BLaER1 treated with 17β-estradiol and CSF1 and Interleukin-3, amounts not matched to agents 10 nM and 100 nM (cell line): ENCODE measurements at regions not wholly inside any gene's neighbourhood (a gene's known extent, or its start where the extent isn't known, plus 50 kb on each side); places are given as distances from the start of the nearest gene placed in this dataset.

Experiments
- H3K27ac ChIP-seq, 11 experiments: shearing (Covaris generic); formaldehyde crosslinking; 2 replicates each; pipeline ENCODE4 v1.8.1; 2022
- H3K27me3 ChIP-seq, 11 experiments: shearing (Covaris generic); formaldehyde crosslinking; 2 replicates each; pipeline ENCODE4 v1.8.1; 2022
- H3K36me3 ChIP-seq, 11 experiments: shearing (Covaris generic); formaldehyde crosslinking; 2 replicates each; pipeline ENCODE4 v1.8.1; 2022
- H3K4me1 ChIP-seq, 10 experiments: shearing (Covaris generic); formaldehyde crosslinking; 2 replicates each; pipeline ENCODE4 v1.8.1; 2022
- H3K4me2 ChIP-seq, 11 experiments: shearing (Covaris generic); formaldehyde crosslinking; 2 replicates each; pipeline ENCODE4 v1.8.1; 2022
- H3K4me3 ChIP-seq, 10 experiments: shearing (Covaris generic); formaldehyde crosslinking; 2 replicates each; pipeline ENCODE4 v1.8.1; 2022
- H3K9ac ChIP-seq, 11 experiments: shearing (Covaris generic); formaldehyde crosslinking; 2 replicates each; pipeline ENCODE4 v1.8.1; 2022
- H3K9me3 ChIP-seq, 11 experiments: shearing (Covaris generic); formaldehyde crosslinking; replicated peaks in 1 of 11; 2 replicates each; pipeline ENCODE4 v1.8.1; 2022
- H4K20me1 ChIP-seq, 11 experiments: shearing (Covaris generic); formaldehyde crosslinking; 2 replicates each; pipeline ENCODE4 v1.8.1; 2022
- Cebpa-rat ChIP-seq, 11 experiments: shearing (Covaris generic); IDR thresholded peaks; 2 replicates each; pipeline ENCODE4 v1.8.1; 2022

GRCh38 chr7:106791526-106791925 lies 73.6 kb upstream of the PIK3CG start:
- Histone ChIP-seq H4K20me1 (no peaks in the 10 kb centered on the region), H3K9ac (no peak overlapping the region), H3K27me3 (no peaks in the 10 kb centered on the region), H3K36me3 (no peaks in the 10 kb centered on the region), H3K4me2 (no peak overlapping the region), H3K9me3 (peaks cover 0 to 8% (median 1%) of the 10 kb centered on the region in 11 experiments; a peak in 10 of 22 replicates), H3K27ac (no peak overlapping the region), H3K4me1 (peaks cover 0 to 14% (median 11%) of the 10 kb centered on the region in 10 experiments; a peak in 12 of 20 replicates), H3K4me3 (no peak overlapping the region)
- TF ChIP-seq Cebpa-rat (IDR thresholded peaks at IDR 0.05): no peak

GRCh38 chr7:106792233-106792926 lies 72.7 kb upstream of the PIK3CG start:
- H3K27me3 ChIP-seq: no peaks in the 10 kb centered on the region
- H3K9ac ChIP-seq: no peak overlapping the region
- peaks cover 0 to 14% (median 11%) of the 10 kb centered on the region in 10 experiments; a peak in 12 of 20 replicates for H3K4me1 ChIP-seq
- TF ChIP-seq Cebpa-rat (IDR thresholded peaks at IDR 0.05): no peak
- peaks cover 6 to 16% (median 10%) of the 10 kb centered on the region in 11 experiments; a peak in 21 of 22 replicates for H3K9me3 ChIP-seq
- H3K4me3 ChIP-seq: no peak overlapping the region
- H3K4me2 ChIP-seq: no peak overlapping the region
- H3K27ac ChIP-seq: no peak overlapping the region
- H4K20me1 ChIP-seq: no peaks in the 10 kb centered on the region
- no peaks in the 10 kb centered on the region for H3K36me3 ChIP-seq

- Histone ChIP-seq H3K4me1 (peaks cover 0 to 14% (median 11%) of the 10 kb centered on the region in 10 experiments; a peak in 12 of 20 replicates), H3K27me3 (no peaks in the 10 kb centered on the region), H3K27ac (no peak overlapping the region), H3K36me3 (no peaks in the 10 kb centered on the region), H3K9ac (no peak overlapping the region), H3K9me3 (peaks cover 15 to 25% (median 19%) of the 10 kb centered on the region in 11 experiments), H3K4me2 (no peak overlapping the region), H4K20me1 (no peaks in the 10 kb centered on the region), H3K4me3 (no peak overlapping the region)
- no peak for TF ChIP-seq Cebpa-rat (IDR thresholded peaks at IDR 0.05)
Measured at GRCh38 chr7:106793015-106793975, 71.8 kb upstream of the PIK3CG start.

- peak overlapping the region in 6 of 11 experiments; percentile 2 to 48 (median 28); a peak in 7 of 22 replicates for H3K4me2 ChIP-seq
Measured at GRCh38 chr7:106794276-106795083, 70.6 kb upstream of the PIK3CG start.

GRCh38 chr7:106795084-106795876 lies 69.8 kb upstream of the PIK3CG start:
- Histone ChIP-seq H4K20me1 (no peaks in the 10 kb centered on the region), H3K4me2 (peak overlapping the region in 5 of 11 experiments; percentile 2 to 48 (median 27); a peak in 6 of 22 replicates), H3K4me1 (peaks cover 0 to 14% (median 11%) of the 10 kb centered on the region in 10 experiments; a peak in 12 of 20 replicates), H3K4me3 (no peak overlapping the region), H3K27me3 (no peaks in the 10 kb centered on the region), H3K9ac (no peak overlapping the region), H3K27ac (no peak overlapping the region), H3K36me3 (no peaks in the 10 kb centered on the region), H3K9me3 (peaks cover 28 to 44% (median 35%) of the 10 kb centered on the region in 11 experiments)
- no peak for TF ChIP-seq Cebpa-rat (IDR thresholded peaks at IDR 0.05)

More at GRCh38 chr7:106794276-106795083, 70.6 kb upstream of the PIK3CG start:
- Histone ChIP-seq H3K9ac (no peak overlapping the region), H3K36me3 (no peaks in the 10 kb centered on the region), H3K4me3 (no peak overlapping the region), H3K9me3 (peaks cover 25 to 37% (median 29%) of the 10 kb centered on the region in 11 experiments), H3K27me3 (no peaks in the 10 kb centered on the region), H3K4me1 (peaks cover 0 to 14% (median 11%) of the 10 kb centered on the region in 10 experiments; a peak in 12 of 20 replicates), H3K27ac (no peak overlapping the region), H4K20me1 (no peaks in the 10 kb centered on the region)
- no peak for TF ChIP-seq Cebpa-rat (IDR thresholded peaks at IDR 0.05)

GRCh38 chr7:106795877-106796231 lies 69.2 kb upstream of the PIK3CG start:
- Histone ChIP-seq H3K9ac (no peak overlapping the region), H3K4me3 (no peak overlapping the region), H3K27me3 (no peaks in the 10 kb centered on the region), H3K27ac (no peak overlapping the region), H3K4me2 (no peak overlapping the region), H4K20me1 (no peaks in the 10 kb centered on the region), H3K4me1 (peaks cover 0 to 14% (median 11%) of the 10 kb centered on the region in 10 experiments; a peak in 12 of 20 replicates), H3K9me3 (peaks cover 28 to 49% (median 36%) of the 10 kb centered on the region in 11 experiments), H3K36me3 (no peaks in the 10 kb centered on the region)
- TF ChIP-seq Cebpa-rat (IDR thresholded peaks at IDR 0.05): no peak

GRCh38 chr7:106797937-106798336 lies 67.1 kb upstream of the PIK3CG start:
- no peak overlapping the region for H3K9ac ChIP-seq
- H3K27ac ChIP-seq: no peak overlapping the region
- no peak for TF ChIP-seq Cebpa-rat (IDR thresholded peaks at IDR 0.05)
- H3K4me3 ChIP-seq: no peak overlapping the region
- H3K9me3 ChIP-seq: peaks cover 28 to 49% (median 36%) of the 10 kb centered on the region in 11 experiments
- H3K4me1 ChIP-seq: peaks cover 0 to 14% (median 11%) of the 10 kb centered on the region in 10 experiments; a peak in 12 of 20 replicates
- H3K4me2 ChIP-seq: no peak overlapping the region
- H3K36me3 ChIP-seq: no peaks in the 10 kb centered on the region
- H3K27me3 ChIP-seq: no peaks in the 10 kb centered on the region
- H4K20me1 ChIP-seq: no peaks in the 10 kb centered on the region

GRCh38 chr7:106802589-106802988 lies 62.5 kb upstream of the PIK3CG start:
- no peak for TF ChIP-seq Cebpa-rat (IDR thresholded peaks at IDR 0.05)
- peaks cover 19 to 32% (median 26%) of the 10 kb centered on the region in 11 experiments for H3K9me3 ChIP-seq
- no peak overlapping the region for H3K27ac ChIP-seq
- no peak overlapping the region for H3K4me2 ChIP-seq
- no peaks in the 10 kb centered on the region for H3K4me1 ChIP-seq
- H3K36me3 ChIP-seq: no peaks in the 10 kb centered on the region
- H3K27me3 ChIP-seq: no peaks in the 10 kb centered on the region
- no peak overlapping the region for H3K4me3 ChIP-seq
- no peaks in the 10 kb centered on the region for H4K20me1 ChIP-seq
- H3K9ac ChIP-seq: no peak overlapping the region
